ENCODE measurements at regions not wholly inside any gene's neighbourhood (a gene's known extent, or its start where the extent isn't known, plus 50 kb on each side); places are given as distances from the start of the nearest gene placed in this dataset.
"Not testable (repeated sequence)": the region's sequence is repeated elsewhere in the genome, so short reads cannot be mapped to it uniquely, and the experiment has no call there.

- DNase-seq: no peak
Measured at GRCh38 chr4:188680004-188680666, 540.9 kb downstream of the TRIML1 start.

- DNase-seq: no peak
Measured at GRCh38 chr4:188680667-188681063, 541.4 kb downstream of the TRIML1 start.

GRCh38 chr4:188682321-188682720, 543.1 kb downstream of the TRIML1 start:
- DNase-seq: no peak

- DNase-seq: no peak
Measured at GRCh38 chr4:188683571-188683970, 544.3 kb downstream of the TRIML1 start.

- DNase-seq: no peak
Measured at GRCh38 chr4:188688956-188689355, 549.7 kb downstream of the TRIML1 start.

GRCh38 chr4:188691811-188692210, 552.6 kb downstream of the TRIML1 start:
- DNase-seq: no peak

- no peak for DNase-seq
Measured at GRCh38 chr4:188695261-188695660, 556.0 kb downstream of the TRIML1 start.

- no peak for DNase-seq
Measured at GRCh38 chr4:188697243-188697642, 558.0 kb downstream of the TRIML1 start.

GRCh38 chr4:188701952-188702351, 562.7 kb downstream of the TRIML1 start:
- no peak for DNase-seq

- DNase-seq: no peak
Measured at GRCh38 chr4:188704288-188704687, 565.0 kb downstream of the TRIML1 start.

- no peak for DNase-seq
Measured at GRCh38 chr4:188707036-188707435, 567.8 kb downstream of the TRIML1 start.

GRCh38 chr4:188714501-188714900, 575.3 kb downstream of the TRIML1 start:
- DNase-seq: no peak

- DNase-seq: no peak
Measured at GRCh38 chr4:188714907-188715306, 575.7 kb downstream of the TRIML1 start.

GRCh38 chr4:188717661-188718060, 578.4 kb downstream of the TRIML1 start:
- DNase-seq: no peak

- DNase-seq: no peak
Measured at GRCh38 chr4:188719794-188720193, 580.6 kb downstream of the TRIML1 start.

GRCh38 chr4:188722911-188723310, 583.7 kb downstream of the TRIML1 start:
- no peak for DNase-seq

- no peak for DNase-seq
Measured at GRCh38 chr4:188727746-188728145, 588.5 kb downstream of the TRIML1 start.

- DNase-seq: no peak
Measured at GRCh38 chr4:188728359-188728758, 589.1 kb downstream of the TRIML1 start.

GRCh38 chr4:188732131-188732530, 592.9 kb downstream of the TRIML1 start:
- DNase-seq: no peak

GRCh38 chr4:188735082-188735481, 595.8 kb downstream of the TRIML1 start:
- no peak for DNase-seq

- no peak for DNase-seq
Measured at GRCh38 chr4:188737251-188738002, 598.2 kb downstream of the TRIML1 start.

GRCh38 chr4:188738290-188738689, 599.0 kb downstream of the TRIML1 start:
- DNase-seq: not testable (repeated sequence)

GRCh38 chr4:188740172-188740571, 600.9 kb downstream of the TRIML1 start:
- not testable (repeated sequence) for DNase-seq

GRCh38 chr4:188740791-188741190, 601.5 kb downstream of the TRIML1 start:
- not testable (repeated sequence) for DNase-seq
